ENCODE measurements at regions not wholly inside any gene's neighbourhood (a gene's known extent, or its start where the extent isn't known, plus 50 kb on each side); places are given as distances from the start of the nearest gene placed in this dataset.

GRCh38 chr7:4612939-4613841 is 68.9 kb upstream of the FOXK1 start:
- TF ChIP-seq CTCF (IDR thresholded peaks at IDR 0.05) (no peak), ZFX (IDR thresholded peaks at IDR 0.05; ENCODE audit: borderline replicate concordance) (no peak)

GRCh38 chr7:4613846-4614548 is 68.1 kb upstream of the FOXK1 start:
- TF ChIP-seq CTCF (IDR thresholded peaks at IDR 0.05) (no peak), ZFX (IDR thresholded peaks at IDR 0.05; ENCODE audit: borderline replicate concordance) (no peak)
- no peak overlapping the region for H3K27ac ChIP-seq

More at GRCh38 chr7:4612939-4613841, 68.9 kb upstream of the FOXK1 start:
- H3K27ac ChIP-seq: no peak overlapping the region

- H3K27ac ChIP-seq: no peak overlapping the region
- no peak for TF ChIP-seq CTCF (IDR thresholded peaks at IDR 0.05)
Measured at GRCh38 chr7:4616116-4616515, 66.0 kb upstream of the FOXK1 start.

GRCh38 chr7:4621396-4621795 is 60.7 kb upstream of the FOXK1 start:
- TF ChIP-seq CTCF (IDR thresholded peaks at IDR 0.05) (no peak), ZFX (IDR thresholded peaks at IDR 0.05; ENCODE audit: borderline replicate concordance) (no peak)
- H3K27ac ChIP-seq: no peak overlapping the region

- TF ChIP-seq CTCF (IDR thresholded peaks at IDR 0.05) (no peak), ZFX (IDR thresholded peaks at IDR 0.05; ENCODE audit: borderline replicate concordance) (no peak)
- no peak overlapping the region for H3K27ac ChIP-seq
Measured at GRCh38 chr7:4626318-4626845, 55.7 kb upstream of the FOXK1 start.

- no peak overlapping the region for H3K27ac ChIP-seq
- TF ChIP-seq ZFX (IDR thresholded peaks at IDR 0.05; ENCODE audit: borderline replicate concordance): no peak
- TF ChIP-seq CTCF (IDR thresholded peaks at IDR 0.05): no peak
Measured at GRCh38 chr7:4629287-4629895, 52.7 kb upstream of the FOXK1 start.

Data from 22Rv1 (cell line).